UCSD-AML1 (cell line): ENCODE measurements at regions not wholly inside any gene's neighbourhood (a gene's known extent, or its start where the extent isn't known, plus 50 kb on each side); places are given as distances from the start of the nearest gene placed in this dataset.
"Not testable (repeated sequence)": the region's sequence is repeated elsewhere in the genome, so short reads cannot be mapped to it uniquely, and the experiment has no call there.

Source experiments
- DNase-seq: peaks from one replicate; lab custom pipeline; 2025; ENCODE audit not compliant: unreplicated experiment; lab: John Stamatoyannopoulos, UW

DNA sequence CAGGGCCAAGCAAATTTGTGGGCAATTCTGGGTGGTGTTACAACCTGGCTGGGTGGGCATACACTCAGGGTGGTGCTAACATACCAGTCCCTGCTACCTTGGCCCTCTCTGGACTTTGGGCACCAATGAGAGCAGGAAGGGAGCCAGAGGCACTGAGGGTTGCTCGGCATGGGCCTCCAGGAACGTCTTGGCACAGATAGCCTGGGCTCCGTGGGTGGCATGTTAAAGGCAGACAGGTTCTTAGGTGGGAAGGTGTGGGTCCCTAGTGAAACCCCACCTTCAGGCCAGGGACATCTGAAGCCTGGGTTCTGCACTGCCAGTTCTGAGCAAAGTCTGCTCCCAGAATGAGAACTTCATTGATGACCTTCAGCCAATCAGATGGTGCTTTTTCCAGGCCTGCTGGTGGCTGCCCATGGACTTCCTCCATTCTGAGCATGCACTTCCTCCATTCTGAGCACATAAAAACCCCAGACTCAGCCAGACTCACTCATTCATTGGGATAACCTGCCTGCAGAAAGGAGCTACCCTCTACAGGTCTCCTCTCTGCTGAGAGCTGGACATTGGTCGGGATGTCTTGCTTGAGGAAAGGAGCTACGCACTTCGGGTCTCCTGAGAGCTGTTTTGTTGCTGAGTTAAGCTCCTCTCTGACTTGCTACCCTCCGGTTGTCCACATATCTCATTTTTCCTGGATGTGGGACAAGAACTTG is 2567.1 kb downstream of the PCDH9 start:
- DNase-seq = no peak

- no peak for DNase-seq
These were observed 2581.8 kb downstream of the PCDH9 start for GRCh38 chr13:64648293-64648692.

DNA sequence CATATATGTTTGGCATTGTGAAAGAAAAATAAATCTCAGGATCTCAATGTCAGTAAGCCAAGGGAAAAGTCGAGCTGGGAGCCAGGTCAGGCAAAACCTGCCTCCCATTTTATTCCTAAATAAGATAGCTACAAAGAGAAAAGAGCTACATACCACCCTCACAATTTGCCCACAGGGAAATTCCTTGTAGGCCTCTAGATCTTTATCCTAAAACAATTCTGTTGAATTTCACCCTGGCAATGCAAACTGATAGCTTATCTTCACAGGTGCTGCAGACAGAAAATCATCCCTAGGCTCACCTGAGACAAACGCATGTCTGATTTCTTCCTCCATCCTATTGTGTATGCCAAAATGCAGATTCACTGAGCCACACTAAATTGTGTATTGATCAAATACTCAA is 2587.1 kb downstream of the PCDH9 start:
- no peak for DNase-seq

DNA sequence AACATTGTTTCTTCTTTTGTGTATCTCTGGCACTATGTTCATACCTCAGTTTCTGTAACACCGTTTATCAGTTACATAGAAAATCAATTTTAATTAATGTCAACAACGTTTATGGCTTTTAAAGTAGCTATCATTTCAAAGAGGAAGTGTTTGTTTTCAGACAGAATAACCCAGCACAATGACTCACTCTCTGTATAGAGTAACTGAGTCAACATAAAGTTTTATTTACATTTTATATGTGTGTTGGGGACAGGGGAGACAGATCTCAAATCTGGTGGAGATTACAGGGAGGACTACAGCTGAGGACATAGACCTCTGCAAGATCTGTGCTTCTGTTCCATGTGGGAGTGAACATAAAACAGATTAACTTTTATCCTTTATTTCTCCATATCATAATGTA is 2590.1 kb downstream of the PCDH9 start:
- DNase-seq = no peak

- DNase-seq = no peak
These were observed 2590.9 kb downstream of the PCDH9 start for GRCh38 chr13:64639206-64639605.

DNA sequence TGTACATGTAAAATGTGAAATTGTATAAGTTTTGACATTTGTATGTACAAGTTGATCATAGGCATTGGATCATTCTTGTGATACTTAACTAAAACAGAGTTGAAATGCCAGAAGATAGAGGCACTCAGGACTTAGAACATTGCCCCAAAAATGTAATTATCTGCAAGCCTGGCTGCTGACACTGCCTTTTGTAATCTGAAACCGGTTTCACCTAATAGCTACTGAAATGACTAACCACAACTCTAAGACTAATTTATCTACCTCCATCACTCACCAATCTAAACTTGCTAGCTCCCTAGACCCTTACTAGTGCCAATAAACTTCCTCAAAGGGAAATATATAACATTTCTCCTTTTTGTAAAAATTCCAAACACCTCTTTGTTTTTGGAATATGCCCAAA is 2596.2 kb downstream of the PCDH9 start:
- no peak for DNase-seq

- DNase-seq = no peak
These were observed 2602.5 kb downstream of the PCDH9 start for GRCh38 chr13:64627654-64628053.

DNA sequence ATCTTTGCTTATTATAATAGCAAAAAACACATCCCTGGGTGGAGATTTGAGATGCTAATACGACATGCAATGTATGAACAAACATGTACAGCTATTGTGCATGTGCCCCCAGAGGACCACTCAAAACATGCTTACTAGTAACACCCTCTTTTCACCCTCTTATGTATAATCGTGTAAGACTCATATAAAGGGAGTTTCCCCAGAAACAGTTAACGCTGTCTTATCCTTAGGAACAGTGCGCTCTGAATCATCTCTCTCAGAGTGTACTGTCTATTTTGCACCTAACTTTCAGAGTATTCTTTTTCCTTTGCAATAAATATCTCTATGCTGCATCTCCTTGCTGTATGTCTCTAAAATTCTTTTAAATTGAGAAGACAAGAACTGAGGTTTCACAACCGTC is 2604.0 kb downstream of the PCDH9 start:
- no peak for DNase-seq

DNA sequence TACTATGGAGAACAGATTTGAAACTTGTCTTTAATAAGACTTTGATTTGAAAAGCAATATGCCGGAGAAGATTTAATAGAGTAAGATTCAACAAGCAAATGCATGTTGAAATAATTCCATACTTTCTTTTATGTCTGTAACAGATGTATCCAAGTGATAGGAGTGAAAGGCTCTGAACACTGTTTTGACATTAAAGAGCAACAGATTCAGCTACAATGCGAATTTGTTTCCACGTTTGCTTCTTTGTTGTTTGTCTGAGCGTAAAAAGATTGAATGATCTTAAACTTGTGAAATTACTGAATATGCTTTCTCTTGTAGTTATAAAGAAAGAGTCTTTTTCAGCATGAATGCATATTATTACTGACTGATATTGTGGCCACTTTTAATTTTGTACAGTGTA is 2612.9 kb downstream of the PCDH9 start:
- DNase-seq = no peak

DNA sequence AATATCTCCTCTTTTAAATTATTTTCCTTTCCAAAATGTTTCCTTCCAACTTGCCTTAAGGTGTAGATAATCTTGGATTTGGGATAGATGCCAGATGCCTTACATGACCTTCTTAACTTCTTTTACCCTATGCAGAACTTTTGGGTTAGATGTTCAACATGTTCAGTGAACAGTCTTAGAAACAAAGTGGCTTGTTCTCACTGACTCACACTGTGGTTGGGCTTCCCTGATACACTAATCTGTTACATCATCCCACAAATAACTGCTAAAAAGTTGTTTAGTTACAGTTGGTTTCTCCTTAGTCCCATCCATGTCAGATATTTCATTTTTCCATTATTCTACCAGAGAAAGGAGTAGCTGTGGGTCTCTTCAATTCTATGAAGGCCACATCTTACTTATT is 2638.2 kb downstream of the PCDH9 start:
- DNase-seq = no peak

DNA sequence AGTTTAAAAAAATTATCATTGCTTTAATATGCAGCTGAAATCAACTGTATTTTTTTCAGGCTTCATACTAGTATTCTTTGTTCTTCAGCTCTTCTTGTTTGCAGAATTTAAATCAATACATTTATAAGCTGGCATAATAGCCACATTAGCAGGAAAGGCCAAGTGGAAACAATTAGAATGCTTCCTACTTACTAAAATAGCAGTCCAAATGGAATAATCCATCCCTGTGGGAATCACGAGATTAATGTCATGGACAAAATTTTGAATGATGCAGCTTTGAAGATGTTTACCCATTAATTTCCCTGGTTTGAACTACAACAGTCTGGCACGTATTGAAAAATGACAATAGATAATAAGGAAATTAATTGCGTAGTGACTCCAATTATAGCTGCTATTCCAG is 2650.8 kb downstream of the PCDH9 start:
- no peak for DNase-seq

DNA sequence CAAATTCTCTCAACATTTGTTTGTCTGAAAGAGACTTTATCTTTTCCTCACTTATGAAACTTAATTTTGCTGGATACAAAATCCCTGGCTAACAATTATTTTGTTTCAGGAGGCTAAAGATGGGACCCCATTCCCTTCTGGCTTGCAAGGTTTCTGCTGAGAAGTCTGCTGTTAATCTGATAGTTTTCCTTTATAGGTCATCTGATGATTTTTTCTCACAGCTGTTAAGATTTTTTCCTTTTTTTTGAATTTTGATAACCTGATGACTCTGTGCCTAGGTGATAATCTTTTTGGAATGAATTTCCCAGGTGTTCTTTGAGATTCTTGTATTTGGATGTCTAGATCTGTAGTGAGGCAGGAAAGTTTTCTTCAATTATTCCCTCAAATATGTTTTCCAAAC is 2661.4 kb downstream of the PCDH9 start:
- DNase-seq = no peak

DNA sequence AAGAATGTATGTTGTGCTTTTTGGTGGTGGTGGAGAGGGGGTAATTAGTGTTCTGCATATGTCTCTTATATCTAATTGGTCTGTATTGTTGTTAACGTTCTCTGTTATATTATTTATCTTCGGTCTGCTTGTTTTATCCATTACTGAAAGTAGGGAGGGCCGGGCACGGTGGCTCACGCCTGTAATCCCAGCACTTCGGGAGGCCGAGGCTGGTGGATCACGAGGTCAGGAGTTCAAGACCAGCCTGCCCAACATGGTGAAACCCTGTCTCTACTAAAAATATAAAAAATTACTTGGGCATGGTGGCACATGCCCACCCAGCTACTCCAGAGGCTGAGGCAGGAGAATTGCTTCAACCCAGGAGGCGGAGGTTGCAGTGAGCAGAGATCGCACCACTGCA is 2672.1 kb downstream of the PCDH9 start:
- DNase-seq = not testable (repeated sequence)

DNA sequence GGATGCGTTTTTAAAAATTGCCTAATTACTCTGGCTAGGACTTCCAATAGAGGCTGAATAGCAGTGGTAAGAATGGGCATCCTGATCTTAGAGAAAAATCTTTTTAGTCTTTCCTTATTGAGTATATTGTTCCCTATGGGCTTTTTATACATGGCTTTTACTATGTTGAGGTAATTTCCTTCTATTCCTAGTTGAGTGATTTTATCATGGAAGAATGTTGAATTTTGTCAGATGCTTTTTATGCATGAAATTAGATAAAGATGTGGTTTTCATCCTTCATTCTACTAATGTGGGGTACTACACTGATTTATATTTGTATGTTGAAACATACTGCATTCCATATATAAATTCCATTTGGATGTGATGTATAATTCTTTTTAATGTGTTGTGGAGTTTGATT is 2673.8 kb downstream of the PCDH9 start:
- DNase-seq = no peak

GRCh38 chr13:64553411-64554129 is 2676.6 kb downstream of the PCDH9 start:
- DNase-seq = no peak

DNA sequence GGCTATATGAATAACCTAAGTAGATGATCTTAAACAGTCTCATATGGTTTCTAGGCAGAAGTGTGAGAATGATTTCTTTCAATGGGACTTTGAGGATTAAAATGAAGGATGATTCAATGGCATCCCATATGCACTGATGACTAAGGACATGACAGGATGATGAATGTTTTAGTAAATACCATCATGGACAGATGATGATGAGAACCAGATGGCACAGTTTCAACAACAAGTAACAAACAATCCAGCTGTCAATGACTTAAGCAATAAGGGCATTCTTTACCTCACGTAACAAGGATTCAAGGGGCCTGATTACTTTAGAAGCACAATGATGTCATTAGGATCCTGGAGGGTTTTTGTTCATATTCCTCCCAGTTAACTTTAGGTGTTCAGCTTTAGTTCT is 2678.4 kb downstream of the PCDH9 start:
- DNase-seq = no peak

- no peak for DNase-seq
These were observed 2683.8 kb downstream of the PCDH9 start for GRCh38 chr13:64546371-64546770.

- DNase-seq = no peak
These were observed 2689.2 kb downstream of the PCDH9 start for GRCh38 chr13:64540976-64541375.

- DNase-seq = no peak
These were observed 2689.7 kb downstream of the PCDH9 start for GRCh38 chr13:64540468-64540867.

DNA sequence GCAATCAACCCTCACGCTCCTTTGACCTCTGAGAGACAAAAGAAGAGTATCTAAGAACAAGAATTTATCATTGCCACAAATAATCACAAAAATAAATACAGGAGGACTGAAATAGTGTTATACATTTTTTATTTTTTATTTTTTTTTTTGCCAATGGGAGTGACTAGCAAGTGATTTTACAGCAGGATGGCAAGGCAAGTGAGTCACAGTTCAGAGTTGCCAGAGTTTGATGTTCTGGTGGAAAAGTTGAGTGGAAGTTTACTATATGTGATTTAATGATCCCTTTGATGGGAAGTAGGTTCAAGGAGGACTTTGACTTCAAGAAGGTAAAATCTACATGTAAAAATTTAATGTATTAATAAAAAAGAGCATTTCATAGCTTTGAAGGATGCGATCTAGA is 2691.4 kb downstream of the PCDH9 start:
- DNase-seq = no peak

- no peak for DNase-seq
These were observed 2695.8 kb downstream of the PCDH9 start for GRCh38 chr13:64534302-64534701.

DNA sequence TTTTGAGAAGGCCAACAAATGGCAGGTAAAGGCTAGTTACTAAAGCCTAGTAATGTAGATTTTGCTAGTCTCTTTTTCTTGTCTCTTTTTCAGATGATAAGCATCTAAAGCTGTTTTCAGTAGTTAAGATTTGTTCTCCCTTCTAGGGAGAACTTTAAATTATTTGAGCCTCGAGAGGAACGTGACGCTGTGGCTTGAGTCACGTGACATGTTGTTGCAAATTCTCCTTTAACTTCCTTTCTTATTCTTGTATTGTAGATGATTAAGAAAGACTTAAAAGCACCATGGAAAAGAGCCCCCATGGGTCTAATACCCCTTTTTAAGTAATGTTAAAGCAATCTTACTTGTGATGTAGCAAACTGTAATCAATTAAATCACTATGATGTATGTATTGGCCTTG is 2698.7 kb downstream of the PCDH9 start:
- no peak for DNase-seq
